H1 (cell line): ENCODE measurements at regions not wholly inside any gene's neighbourhood (a gene's known extent, or its start where the extent isn't known, plus 50 kb on each side); places are given as distances from the start of the nearest gene placed in this dataset.

Experiments used
- BRCA1 ChIP-seq: IDR thresholded peaks from 2 replicates; pipeline ENCODE4 v1.6.1; 2012; ENCODE audit warnings: low read depth, low read length, improper control_type of control experiment
- CHD7 ChIP-seq: fragments of 300-600 bp; sonication (generic); IDR thresholded peaks from 2 replicates; pipeline ENCODE4 v1.7.1; 2012; ENCODE audit warnings: low read length, moderate library complexity, mild to moderate bottlenecking, inconsistent platforms; ENCODE audit not compliant: insufficient replicate concordance
- FOSL1 ChIP-seq: IDR thresholded peaks from 2 replicates; pipeline ENCODE4 v1.6.1; 2011; ENCODE audit warnings: mild to moderate bottlenecking, low read depth, low read length, moderate library complexity; ENCODE audit not compliant: insufficient read depth
- NRF1 ChIP-seq: IDR thresholded peaks from 2 replicates; pipeline ENCODE4 v1.6.1; 2011; ENCODE audit warnings: mild to moderate bottlenecking, low read depth, low read length, improper control_type of control experiment
- RAD21 ChIP-seq, 2 experiments: IDR thresholded peaks in 1 of 2; conservative IDR thresholded peaks in 1 of 2; 2 replicates each; pipeline ENCODE4 v1.6.1; 2011; ENCODE audit warnings: low read depth in 2 of 2, low read length in 2 of 2, improper control_type of control experiment in 1 of 2, inconsistent platforms in 1 of 2, mild to moderate bottlenecking in 1 of 2, moderate library complexity in 1 of 2
- RNF2 ChIP-seq: fragments of 200-900, 300-1000 bp; sonication (generic); IDR thresholded peaks from 2 replicates; pipeline ENCODE4 v1.7.1; 2016; ENCODE audit warnings: borderline replicate concordance, low read depth, mild to moderate bottlenecking, antibody characterized with exemption, low read length; ENCODE audit not compliant: poor library complexity, severe bottlenecking; ENCODE audit errors: missing control alignments

GRCh38 chr14:98010784-98011183, 1213.6 kb downstream of the VRK1 start (continued):
- TF ChIP-seq CHD7 (no peak), RAD21 (IDR thresholded peaks at IDR 0.05 in 1 of 2, conservative IDR thresholded peaks at IDR 0.05 in 1 of 2; ENCODE audit: low read depth in 2 of 2, low read length in 2 of 2) (no peak), RNF2 (no peak), NRF1 (no peak), BRCA1 (no peak), FOSL1 (no peak)
- TF ChIP-seq, all 59 proteins: peak for 0
